K562 (cell line): ENCODE measurements at regions not wholly inside any gene's neighbourhood (a gene's known extent, or its start where the extent isn't known, plus 50 kb on each side); places are given as distances from the start of the nearest gene placed in this dataset.

Experiments
- ATAC-seq: fragments of 200-7000 bp; cut with Tn5 transposase; 3 replicates; pipeline ENCODE4 v1.9.1; 2020; ENCODE audit warnings: moderate library complexity
- BruUV-seq: library from RNA; stranded (reverse); fragments of 400-500 nt; replicated peaks from 2 replicates; lab custom pipeline; 2021; lab: Mats Ljungman, UMichigan
- CTCF ChIA-PET: fragments of 300-600 bp; formaldehyde crosslinking; extraction: SDS; loops from one replicate; lab custom pipeline; 2021; ENCODE audit warnings: low intra/inter-chr PET ratio; lab: Yijun Ruan, JAX
- POLR2A ChIA-PET: fragments of 300-600, 350-650 bp; sonication (Branson Sonifier 250); formaldehyde crosslinking; extraction: SDS; loops from one replicate; lab custom pipeline; 2021; ENCODE audit warnings: antibody characterized with exemption, inconsistent platforms; lab: Yijun Ruan, JAX
- DNase-seq, 4 experiments: peaks; one replicate each; pipeline versions ENCODE4 v3.0.0 to v3.0.0-alpha.2; 2011 to 2018; ENCODE audit warnings: low spot score in 3 of 4, mixed read lengths in 3 of 4; ENCODE audit errors: extremely low read depth in 1 of 4
- FAIRE-seq: peaks from 2 replicates; lab custom pipeline; 2011; peaks lifted over from hg19 to GRCh38; lab: Jason Lieb, UNC
- H2AFZ ChIP-seq: 2 replicates; pipeline ENCODE4 v1.6.0; 2011; ENCODE audit warnings: low read depth, low read length, control low read depth, inconsistent platforms
- H3K27ac ChIP-seq: fragments of 200-600 bp; 3 replicates; pipeline ENCODE4 v1.8.0; 2011; ENCODE audit warnings: low read depth, mild to moderate bottlenecking, control low read depth, inconsistent platforms, low read length, moderate library complexity, mixed read lengths; ENCODE audit errors: extremely low read depth
- H3K27me3 ChIP-seq, 2 experiments: fragments of 300-600 bp in 1 of 2; 2 replicates in 1 of 2; 3 replicates in 1 of 2; pipeline versions ENCODE4 v1.6.0 to v1.8.0; 2011; ENCODE audit warnings: inconsistent platforms in 2 of 2, low read length in 2 of 2, mild to moderate bottlenecking in 1 of 2, mixed read lengths in 1 of 2, moderate library complexity in 1 of 2; ENCODE audit not compliant: control insufficient read depth in 2 of 2, insufficient read depth in 2 of 2
- H3K36me3 ChIP-seq: fragments of 300-600 bp; 3 replicates; pipeline ENCODE4 v1.8.0; 2011; ENCODE audit warnings: mild to moderate bottlenecking, low read length, inconsistent platforms; ENCODE audit not compliant: control insufficient read depth, insufficient read depth
- H3K4me1 ChIP-seq, 2 experiments: fragments of 200-600 bp in 1 of 2; replicated peaks in 1 of 2; 2 replicates in 1 of 2; 3 replicates in 1 of 2; pipeline versions ENCODE4 v1.5.1 to v1.8.0; 2011; ENCODE audit warnings: inconsistent platforms in 2 of 2, low read length in 2 of 2, mild to moderate bottlenecking in 1 of 2, mixed read lengths in 1 of 2, moderate library complexity in 1 of 2; ENCODE audit not compliant: control insufficient read depth in 2 of 2, insufficient read depth in 2 of 2
- H3K4me2 ChIP-seq: 2 replicates; pipeline ENCODE4 v1.6.1; 2011; ENCODE audit warnings: low read length, control low read depth, inconsistent platforms, mixed read lengths; ENCODE audit not compliant: insufficient read depth
- H3K4me3 ChIP-seq: fragments of 200-600 bp; sonication (generic), shearing (Covaris generic); 2 replicates; pipeline ENCODE4 v1.5.1; 2016; ENCODE audit warnings: control low read depth, inconsistent platforms
- H3K79me2 ChIP-seq: fragments of 200-600 bp; 3 replicates; pipeline ENCODE4 v1.8.0; 2011; ENCODE audit warnings: low read length, inconsistent platforms; ENCODE audit not compliant: control insufficient read depth, insufficient read depth
- H3K9ac ChIP-seq, 2 experiments: 2 replicates each; pipeline versions ENCODE4 v1.6.0 to v1.6.1; 2011; ENCODE audit warnings: low read depth in 2 of 2, low read length in 2 of 2, control low read depth in 1 of 2, inconsistent platforms in 1 of 2, mild to moderate bottlenecking in 1 of 2, mixed read lengths in 1 of 2; ENCODE audit not compliant: insufficient read depth in 1 of 2
- H3K9me1 ChIP-seq: one replicate; pipeline ENCODE4 v1.6.0; 2011; ENCODE audit warnings: inconsistent platforms, mild to moderate bottlenecking, low read length, moderate library complexity; ENCODE audit not compliant: control insufficient read depth, insufficient read depth
- H3K9me3 ChIP-seq: replicated peaks from 2 replicates; pipeline ENCODE4 v1.5.1; 2011; ENCODE audit warnings: low read depth, low read length, inconsistent platforms; ENCODE audit not compliant: control insufficient read depth, insufficient read depth
- H4K20me1 ChIP-seq: replicated peaks from 2 replicates; pipeline ENCODE4 v1.6.1; 2011; ENCODE audit warnings: low read length, inconsistent platforms, mixed read lengths; ENCODE audit not compliant: control insufficient read depth, insufficient read depth
- ASH1L ChIP-seq: fragments of 450-650 bp; IDR thresholded peaks from 2 replicates; pipeline ENCODE4 v1.6.1; 2018; ENCODE audit warnings: borderline replicate concordance, mild to moderate bottlenecking, low read depth; ENCODE audit not compliant: partially characterized antibody
- CCAR2 ChIP-seq: fragments of 200-400 bp; formaldehyde crosslinking; IDR thresholded peaks from 2 replicates; pipeline ENCODE4 v1.6.1; 2017; ENCODE audit warnings: mild to moderate bottlenecking, low read depth, low read length
- ZBTB40 ChIP-seq, 2 experiments: fragments of 450-650 bp in 1 of 2; sonication (generic) in 1 of 2; formaldehyde crosslinking in 1 of 2; IDR thresholded peaks; 2 replicates each; pipeline versions ENCODE4 v1.7.1 to v1.9.0; 2016 to 2022; ENCODE audit warnings: inconsistent platforms in 1 of 2, mild to moderate bottlenecking in 1 of 2, missing genetic modification reagents in 1 of 2
- in situ Hi-C: fragments of 300-500 bp; cut with MboI; formaldehyde crosslinking; loops from 4 replicates; pipeline ENCODE4 v1.15.0; 2018; ENCODE audit warnings: inconsistent platforms, mixed read lengths
- intact Hi-C: fragments of 100-400 bp; cut with micrococcal nuclease; formaldehyde crosslinking; loops from 2 replicates; pipeline ENCODE4 v1.14.2; 2022

- H3K9me1 ChIP-seq = no peaks in the 10 kb centered on the region
Measured at GRCh38 chr5:167268337-167268736, 1023.1 kb upstream of the WWC1 start.

More at GRCh38 chr5:167268337-167268736, 1023.1 kb upstream of the WWC1 start:
- Histone ChIP-seq H2AFZ (no peak overlapping the region), H3K4me2 (no peak overlapping the region), H3K9ac (no peak overlapping the region), H4K20me1 (no peaks in the 10 kb centered on the region), H3K27me3 (no peaks in the 10 kb centered on the region), H3K79me2 (no peaks in the 10 kb centered on the region), H3K9me3 (no peaks in the 10 kb centered on the region), H3K4me3 (no peak overlapping the region), H3K4me1 (no peaks in the 10 kb centered on the region), H3K36me3 (no peaks in the 10 kb centered on the region)
- no peak for FAIRE-seq
- ChIA-PET CTCF (no interaction called here), POLR2A (no interaction called here)
- intact Hi-C loops = no loop called here
- no peak for ATAC-seq
- in situ Hi-C loops = no loop called here
- TF ChIP-seq ZBTB40 (IDR thresholded peaks at IDR 0.05) (0 out of 2 replicates have a peak, but pooled peaks have one; percentile 29), ZBTB40 (CRISPR knock-in tag; IDR thresholded peaks at IDR 0.05) (no peak), CCAR2 (no peak), ASH1L (no peak)
- TF ChIP-seq, all 486 proteins: peak for 1
- BruUV-seq = no TSS peak
- no peak for DNase-seq
- no peak overlapping the region for H3K27ac ChIP-seq
